Upper lobe of left lung (tissue), 4 donors: ENCODE measurements at regions not wholly inside any gene's neighbourhood (a gene's known extent, or its start where the extent isn't known, plus 50 kb on each side); places are given as distances from the start of the nearest gene placed in this dataset.

Experiments
- EP300 ChIP-seq, 4 donors: sonication (generic); formaldehyde crosslinking; IDR thresholded peaks; one replicate each; pipeline ENCODE4 v1.5.1; 2017; ENCODE audit warnings: antibody characterized with exemption in 4 of 4, control low read depth in 2 of 4
- POLR2A ChIP-seq, 4 donors: fragments of 450-650 bp; IDR thresholded peaks; one replicate each; pipeline ENCODE4 v1.5.1; 2016 to 2017; ENCODE audit warnings: antibody characterized with exemption in 4 of 4, mild to moderate bottlenecking in 2 of 4
- POLR2AphosphoS5 ChIP-seq, 2 donors: sonication (generic); formaldehyde crosslinking; IDR thresholded peaks; one replicate each; pipeline ENCODE4 v1.5.1; 2017; ENCODE audit warnings: antibody characterized with exemption in 2 of 2
- TF ChIP-seq, protein P1 (sequence below), 6 experiments: fragments of 450-650 bp in 4 of 6; fragments of 200-600 bp in 2 of 6; sonication (generic) in 2 of 6; IDR thresholded peaks; one replicate each; pipeline ENCODE4 v1.5.1; 2016 to 2019; ENCODE audit warnings: antibody characterized with exemption in 6 of 6

DNA sequence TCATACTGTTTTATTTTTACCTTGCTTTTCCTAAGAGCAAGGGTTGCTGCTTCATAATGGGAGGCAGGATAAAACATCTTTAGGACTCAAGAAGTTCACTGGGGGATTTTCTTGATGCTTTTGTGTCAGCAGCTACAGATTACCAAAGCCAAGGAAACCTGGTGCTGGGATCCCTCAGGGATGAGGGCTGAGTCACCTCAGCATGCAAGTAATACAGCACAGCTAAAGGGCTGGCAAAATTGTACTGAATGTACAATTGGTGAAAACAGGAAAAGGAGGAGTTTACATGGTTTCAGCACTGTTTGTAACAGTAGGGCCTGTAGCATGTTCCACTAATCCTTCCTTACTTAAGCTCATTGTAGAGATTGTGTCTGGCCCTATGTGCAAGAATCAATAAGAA lies 1056.8 kb downstream of the SORCS1 start:
- TF ChIP-seq, protein P1, sequence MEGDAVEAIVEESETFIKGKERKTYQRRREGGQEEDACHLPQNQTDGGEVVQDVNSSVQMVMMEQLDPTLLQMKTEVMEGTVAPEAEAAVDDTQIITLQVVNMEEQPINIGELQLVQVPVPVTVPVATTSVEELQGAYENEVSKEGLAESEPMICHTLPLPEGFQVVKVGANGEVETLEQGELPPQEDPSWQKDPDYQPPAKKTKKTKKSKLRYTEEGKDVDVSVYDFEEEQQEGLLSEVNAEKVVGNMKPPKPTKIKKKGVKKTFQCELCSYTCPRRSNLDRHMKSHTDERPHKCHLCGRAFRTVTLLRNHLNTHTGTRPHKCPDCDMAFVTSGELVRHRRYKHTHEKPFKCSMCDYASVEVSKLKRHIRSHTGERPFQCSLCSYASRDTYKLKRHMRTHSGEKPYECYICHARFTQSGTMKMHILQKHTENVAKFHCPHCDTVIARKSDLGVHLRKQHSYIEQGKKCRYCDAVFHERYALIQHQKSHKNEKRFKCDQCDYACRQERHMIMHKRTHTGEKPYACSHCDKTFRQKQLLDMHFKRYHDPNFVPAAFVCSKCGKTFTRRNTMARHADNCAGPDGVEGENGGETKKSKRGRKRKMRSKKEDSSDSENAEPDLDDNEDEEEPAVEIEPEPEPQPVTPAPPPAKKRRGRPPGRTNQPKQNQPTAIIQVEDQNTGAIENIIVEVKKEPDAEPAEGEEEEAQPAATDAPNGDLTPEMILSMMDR (IDR thresholded peaks at IDR 0.05), result no peak
- TF ChIP-seq POLR2AphosphoS5 (IDR thresholded peaks at IDR 0.05) (no peak), POLR2A (IDR thresholded peaks at IDR 0.05) (no peak), EP300 (IDR thresholded peaks at IDR 0.05) (no peak)
